ENCODE measurements at regions not wholly inside any gene's neighbourhood (a gene's known extent, or its start where the extent isn't known, plus 50 kb on each side); places are given as distances from the start of the nearest gene placed in this dataset.

DNA sequence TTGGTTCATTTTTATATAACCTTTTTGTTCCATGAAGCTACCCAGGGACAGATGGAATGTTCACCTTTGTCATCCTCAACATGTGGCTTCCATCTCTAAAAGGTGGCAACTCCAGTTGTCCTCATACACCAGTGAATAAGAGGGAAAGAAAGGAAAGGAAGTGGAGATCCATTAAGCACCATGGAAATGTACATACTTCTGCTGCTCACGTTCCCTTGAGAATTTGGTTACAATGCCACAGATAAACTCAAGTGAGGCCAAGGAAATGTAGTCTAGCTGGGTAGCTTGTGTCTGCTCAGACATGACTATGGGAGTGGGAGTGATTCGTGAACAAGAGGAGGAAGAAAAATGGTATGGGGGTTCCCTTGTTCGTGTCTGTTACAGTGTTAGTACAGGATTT, 237.1 kb upstream of the FAM3C start:
- in situ Hi-C loops (cut with MboI; ENCODE audit: low pct_ligation_motif_present in 1 of 4, low pct_unique_long_range_greater_than_20kb in 1 of 4, low sequenced_read_pairs in 3 of 4) (no loop called here), intact Hi-C loops (cut with DNase I; ENCODE audit: low total_unique reads) (no loop called here)
- Histone ChIP-seq H3K27me3 (no peaks in the 10 kb centered on the region), H3K4me1 (no peaks in the 10 kb centered on the region), H3K36me3 (no peaks in the 10 kb centered on the region), H3K4me3 (no peak overlapping the region), H3K27ac (no peak overlapping the region), H3K9me3 (no peaks in the 10 kb centered on the region)
- WGBS, 2 donors (ENCODE audit: low coverage in 1 of 2): 62 to 81% methylated on average over 3 of the region's 3 CpGs
- no peak for DNase-seq
- TF ChIP-seq, protein P1, sequence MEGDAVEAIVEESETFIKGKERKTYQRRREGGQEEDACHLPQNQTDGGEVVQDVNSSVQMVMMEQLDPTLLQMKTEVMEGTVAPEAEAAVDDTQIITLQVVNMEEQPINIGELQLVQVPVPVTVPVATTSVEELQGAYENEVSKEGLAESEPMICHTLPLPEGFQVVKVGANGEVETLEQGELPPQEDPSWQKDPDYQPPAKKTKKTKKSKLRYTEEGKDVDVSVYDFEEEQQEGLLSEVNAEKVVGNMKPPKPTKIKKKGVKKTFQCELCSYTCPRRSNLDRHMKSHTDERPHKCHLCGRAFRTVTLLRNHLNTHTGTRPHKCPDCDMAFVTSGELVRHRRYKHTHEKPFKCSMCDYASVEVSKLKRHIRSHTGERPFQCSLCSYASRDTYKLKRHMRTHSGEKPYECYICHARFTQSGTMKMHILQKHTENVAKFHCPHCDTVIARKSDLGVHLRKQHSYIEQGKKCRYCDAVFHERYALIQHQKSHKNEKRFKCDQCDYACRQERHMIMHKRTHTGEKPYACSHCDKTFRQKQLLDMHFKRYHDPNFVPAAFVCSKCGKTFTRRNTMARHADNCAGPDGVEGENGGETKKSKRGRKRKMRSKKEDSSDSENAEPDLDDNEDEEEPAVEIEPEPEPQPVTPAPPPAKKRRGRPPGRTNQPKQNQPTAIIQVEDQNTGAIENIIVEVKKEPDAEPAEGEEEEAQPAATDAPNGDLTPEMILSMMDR (IDR thresholded peaks at IDR 0.05): no peak
- TF ChIP-seq EP300 (IDR thresholded peaks at IDR 0.05; ENCODE audit: low read depth) (no peak), POLR2AphosphoS5 (IDR thresholded peaks at IDR 0.05) (no peak), POLR2A (IDR thresholded peaks at IDR 0.05) (no peak)

DNA sequence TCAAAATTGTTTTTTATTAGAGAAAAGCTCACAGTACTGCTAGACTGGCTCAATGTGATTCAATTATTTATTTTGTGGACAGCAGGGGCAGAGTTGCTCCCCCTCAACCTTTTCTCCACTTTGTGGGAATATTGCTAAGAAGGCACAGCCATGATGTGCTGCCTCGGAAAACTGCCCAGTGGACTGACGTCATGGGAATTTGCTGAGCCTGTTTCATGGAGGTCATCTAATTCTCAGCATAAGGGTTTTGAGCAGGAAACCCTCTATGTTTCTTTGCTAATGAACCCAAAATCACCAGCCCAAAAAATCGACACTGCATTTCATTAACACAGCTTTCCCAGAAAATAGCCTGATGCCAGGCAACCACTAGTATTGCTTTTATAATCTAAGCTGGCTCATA, 228.8 kb upstream of the FAM3C start:
- in situ Hi-C loops (cut with MboI; ENCODE audit: low pct_ligation_motif_present in 1 of 4, low pct_unique_long_range_greater_than_20kb in 1 of 4, low sequenced_read_pairs in 3 of 4): loop anchor here in 2 of 4 donors (25.0 kb wide), 1 partner anchor 362 kb away; no protein-coding TSS in a partner anchor
- Histone ChIP-seq H3K27ac (no peak overlapping the region), H3K27me3 (no peaks in the 10 kb centered on the region), H3K9me3 (no peaks in the 10 kb centered on the region), H3K36me3 (no peaks in the 10 kb centered on the region), H3K4me3 (no peak overlapping the region), H3K4me1 (no peaks in the 10 kb centered on the region)
- WGBS, 2 donors (ENCODE audit: low coverage in 1 of 2): 60 to 74% methylated on average over 1 to 3 of the region's 3 CpGs
- intact Hi-C loops (cut with DNase I; ENCODE audit: low total_unique reads): no loop called here
- no peak for TF ChIP-seq POLR2A (IDR thresholded peaks at IDR 0.05)
- TF ChIP-seq EP300 (IDR thresholded peaks at IDR 0.05; ENCODE audit: low read depth): no peak
- TF ChIP-seq, protein P1 (IDR thresholded peaks at IDR 0.05): no peak
- TF ChIP-seq POLR2AphosphoS5 (IDR thresholded peaks at IDR 0.05): no peak
- no peak for DNase-seq

DNA sequence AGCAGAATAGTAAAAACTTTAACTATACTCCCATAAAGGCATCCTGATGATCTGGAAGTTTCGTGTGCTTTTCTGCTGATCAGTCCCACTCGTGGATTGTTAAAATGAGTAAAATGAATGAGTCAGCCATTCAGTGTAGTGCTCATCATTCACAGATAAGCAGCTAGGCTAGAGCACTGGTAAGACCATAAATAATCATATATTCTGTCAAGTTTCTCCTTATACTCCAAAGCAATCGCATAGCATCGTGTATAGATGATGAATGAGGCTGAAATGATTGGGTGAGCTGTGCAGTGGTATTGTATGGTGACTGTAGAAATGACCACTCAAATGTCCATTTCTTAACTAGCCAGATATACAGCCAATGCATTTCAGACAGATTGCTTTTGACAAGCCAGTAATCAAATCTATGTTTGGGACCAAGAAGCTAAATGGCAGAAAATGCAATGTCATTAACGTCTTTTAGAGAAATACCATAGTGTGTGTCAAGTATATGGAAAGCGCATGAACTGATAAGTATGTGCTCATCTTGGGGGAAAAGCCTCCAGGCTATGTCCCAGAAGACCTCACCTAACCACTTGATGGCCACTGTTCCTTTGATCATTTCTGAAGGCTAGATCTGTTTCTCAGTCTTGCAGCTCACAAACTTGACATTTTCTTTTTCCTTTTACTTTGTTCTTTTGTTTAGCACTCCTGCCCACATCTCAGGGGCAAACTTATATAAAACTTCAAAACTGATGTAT, 227.2 kb upstream of the FAM3C start:
- no peak for DNase-seq
- Histone ChIP-seq H3K4me1 (no peaks in the 10 kb centered on the region), H3K27ac (no peak overlapping the region), H3K4me3 (no peak overlapping the region), H3K27me3 (no peaks in the 10 kb centered on the region), H3K9me3 (no peaks in the 10 kb centered on the region), H3K36me3 (no peaks in the 10 kb centered on the region)
- in situ Hi-C loops (cut with MboI; ENCODE audit: low pct_ligation_motif_present in 1 of 4, low pct_unique_long_range_greater_than_20kb in 1 of 4, low sequenced_read_pairs in 3 of 4) (loop anchor here in 2 of 4 donors (25.0 kb wide), 1 partner anchor 364 kb away; no protein-coding TSS in a partner anchor), intact Hi-C loops (cut with DNase I; ENCODE audit: low total_unique reads) (no loop called here)
- 76 to 83% methylated on average over 4 to 6 of the region's 6 CpGs for WGBS, 2 donors (ENCODE audit: low coverage in 1 of 2)
- TF ChIP-seq POLR2A (IDR thresholded peaks at IDR 0.05) (no peak), POLR2AphosphoS5 (IDR thresholded peaks at IDR 0.05) (no peak), EP300 (IDR thresholded peaks at IDR 0.05; ENCODE audit: low read depth) (no peak)
- TF ChIP-seq, protein P1 (IDR thresholded peaks at IDR 0.05): no peak

DNA sequence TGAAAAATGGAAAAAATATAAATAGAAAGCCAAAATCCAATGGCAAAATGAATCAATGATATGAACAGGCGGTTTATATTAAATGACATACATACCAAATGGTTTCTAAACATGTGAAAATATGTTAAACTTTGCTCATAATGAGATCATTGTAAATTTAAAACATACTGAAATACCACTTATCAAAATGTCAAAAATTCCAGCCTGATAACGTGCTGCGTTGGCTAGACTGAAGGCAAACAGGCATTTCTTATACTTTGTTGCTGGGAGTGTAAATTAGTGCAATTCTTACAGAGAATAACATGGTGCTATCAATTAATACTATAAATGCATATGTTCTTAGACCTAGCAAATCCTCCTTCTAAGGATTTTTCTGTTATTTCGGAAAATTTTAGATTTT, 225.8 kb upstream of the FAM3C start:
- WGBS, 2 donors (ENCODE audit: low coverage in 1 of 2): 83 to 94% methylated on average over 4 of the region's 4 CpGs
- DNase-seq: no peak
- H3K36me3 ChIP-seq: no peaks in the 10 kb centered on the region
- H3K4me3 ChIP-seq: no peak overlapping the region
- intact Hi-C loops (cut with DNase I; ENCODE audit: low total_unique reads): no loop called here
- no peak overlapping the region for H3K27ac ChIP-seq
- in situ Hi-C loops (cut with MboI; ENCODE audit: low pct_ligation_motif_present in 1 of 4, low pct_unique_long_range_greater_than_20kb in 1 of 4, low sequenced_read_pairs in 3 of 4): loop anchor here in 2 of 4 donors (25.0 kb wide), 1 partner anchor 365 kb away; no protein-coding TSS in a partner anchor
- no peaks in the 10 kb centered on the region for H3K9me3 ChIP-seq
- TF ChIP-seq POLR2A (IDR thresholded peaks at IDR 0.05): no peak
- TF ChIP-seq EP300 (IDR thresholded peaks at IDR 0.05; ENCODE audit: low read depth): no peak
- TF ChIP-seq, protein P1 (IDR thresholded peaks at IDR 0.05): no peak
- TF ChIP-seq POLR2AphosphoS5 (IDR thresholded peaks at IDR 0.05): no peak
- H3K27me3 ChIP-seq: no peaks in the 10 kb centered on the region
- H3K4me1 ChIP-seq: no peaks in the 10 kb centered on the region

All from transverse colon (tissue), 4 donors.